ENCODE measurements at regions not wholly inside any gene's neighbourhood (a gene's known extent, or its start where the extent isn't known, plus 50 kb on each side); places are given as distances from the start of the nearest gene placed in this dataset.

DNA sequence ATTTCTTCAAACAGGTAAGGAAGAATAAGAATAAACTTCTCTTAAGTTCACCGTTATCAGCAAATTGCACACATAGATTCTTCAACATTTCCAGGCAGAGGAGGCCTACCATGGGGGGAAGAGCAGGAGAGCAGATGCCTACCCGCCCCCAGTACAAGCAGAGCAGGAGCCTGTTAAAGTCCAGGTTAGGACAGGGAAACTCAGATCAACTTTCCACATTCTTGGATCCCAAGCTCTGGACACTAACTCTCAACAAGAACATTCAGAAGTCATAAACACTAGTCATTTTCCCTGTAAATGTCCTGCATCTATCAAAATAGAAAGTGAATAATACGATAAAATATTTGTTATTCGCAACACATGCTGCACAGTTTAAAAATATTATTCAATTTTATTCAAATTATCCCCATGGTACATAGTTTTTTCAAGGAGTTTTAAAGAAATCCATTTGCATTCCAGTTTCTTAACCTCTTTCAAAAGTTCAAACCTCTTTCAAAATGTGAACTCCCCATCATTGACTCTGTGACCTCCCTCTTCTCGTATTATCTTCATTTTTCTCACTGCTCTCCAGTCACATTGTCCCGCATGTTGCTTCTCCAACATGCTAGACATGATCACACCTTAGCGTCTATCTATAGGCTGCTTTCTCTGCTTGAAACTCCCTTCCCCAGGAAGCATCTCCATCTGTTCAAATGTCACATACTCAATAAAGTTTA is 185.2 kb upstream of the NEIL3 start:
- H3K36me3 Mint-ChIP-seq: peaks cover 1 to 4% of the 10 kb centered on the region in 2 donors
- H3K4me1 Mint-ChIP-seq: no peaks in the 10 kb centered on the region
- Histone ChIP-seq H3K4me3 (ENCODE audit: low read length in 2 of 2) (no peak overlapping the region), H3K4me1 (ENCODE audit: insufficient read depth, low read length) (no peaks in the 10 kb centered on the region), H3K36me3 (ENCODE audit: insufficient read depth, low read length) (no peaks in the 10 kb centered on the region), H3K27me3 (ENCODE audit: insufficient read depth, low read length) (no peaks in the 10 kb centered on the region), H3K9me3 (ENCODE audit: control insufficient read depth in 1 of 2, low read length in 2 of 2) (no peaks in the 10 kb centered on the region), H3K27ac (ENCODE audit: low read depth, low read length) (no peak overlapping the region)
- no peak for DNase-seq
- POLR2A ChIA-PET (ENCODE audit: partially characterized antibody): no interaction called here
- intact Hi-C loops (cut with micrococcal nuclease): no loop called here
- peaks cover 2 to 23% (median 10%) of the 10 kb centered on the region in 8 donors for H3K9me3 Mint-ChIP-seq
- no peaks in the 10 kb centered on the region for H3K27me3 Mint-ChIP-seq
- no peak overlapping the region for H3K4me3 Mint-ChIP-seq
- CTCF ChIA-PET (ENCODE audit: partially characterized antibody): no interaction called here
- H3K27ac Mint-ChIP-seq: no peak overlapping the region

DNA sequence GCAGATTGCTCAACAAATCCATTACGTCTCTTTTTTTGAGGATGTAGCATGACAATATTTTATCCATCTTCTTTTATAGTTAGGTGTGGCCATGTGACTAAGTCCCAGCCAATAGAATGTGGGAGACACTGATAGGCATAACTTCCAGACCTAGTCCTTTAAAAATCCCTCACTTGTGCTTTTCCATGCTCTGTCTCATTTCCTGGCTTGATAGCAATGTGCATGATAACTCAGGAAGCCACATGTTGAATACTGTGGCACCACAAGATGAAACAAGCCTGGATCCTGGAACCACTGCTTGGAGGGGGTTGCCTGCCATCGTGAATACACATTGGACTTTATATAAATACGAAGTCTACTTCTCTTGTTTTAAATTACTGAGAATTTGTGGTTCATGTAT is 184.0 kb upstream of the NEIL3 start:
- H3K9me3 Mint-ChIP-seq: peaks cover 5 to 17% (median 11%) of the 10 kb centered on the region in 8 donors
- Histone ChIP-seq H3K9me3 (ENCODE audit: control insufficient read depth in 1 of 2, low read length in 2 of 2) (no peaks in the 10 kb centered on the region), H3K36me3 (ENCODE audit: insufficient read depth, low read length) (no peaks in the 10 kb centered on the region), H3K27ac (ENCODE audit: low read depth, low read length) (no peak overlapping the region), H3K27me3 (ENCODE audit: insufficient read depth, low read length) (no peaks in the 10 kb centered on the region), H3K4me3 (ENCODE audit: low read length in 2 of 2) (no peak overlapping the region), H3K4me1 (ENCODE audit: insufficient read depth, low read length) (no peaks in the 10 kb centered on the region)
- CTCF ChIA-PET (ENCODE audit: partially characterized antibody): no interaction called here
- H3K27ac Mint-ChIP-seq: no peak overlapping the region
- DNase-seq: no peak
- no peak overlapping the region for H3K4me3 Mint-ChIP-seq
- intact Hi-C loops (cut with micrococcal nuclease): no loop called here
- peaks cover 3 to 4% of the 10 kb centered on the region in 2 donors for H3K36me3 Mint-ChIP-seq
- H3K4me1 Mint-ChIP-seq: no peaks in the 10 kb centered on the region
- POLR2A ChIA-PET (ENCODE audit: partially characterized antibody): no interaction called here
- H3K27me3 Mint-ChIP-seq: no peaks in the 10 kb centered on the region

DNA sequence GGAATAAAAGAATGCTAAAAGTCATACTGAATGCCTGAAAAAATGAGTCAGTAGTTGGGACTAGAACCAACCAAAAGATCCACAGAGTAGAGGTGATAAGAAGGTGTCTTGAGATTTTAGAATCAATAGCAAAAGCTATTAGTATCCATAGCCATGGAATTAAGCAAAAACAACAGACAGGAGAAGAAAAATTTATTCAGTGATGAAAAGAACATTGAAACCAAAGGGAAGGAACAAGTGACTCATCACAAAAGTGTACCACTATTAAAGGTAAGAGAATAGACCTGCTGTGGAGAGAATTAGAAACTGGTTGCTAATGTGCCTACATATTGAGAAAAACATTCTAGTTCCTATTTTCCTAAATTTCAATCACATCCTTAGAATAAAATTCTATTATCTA is 182.0 kb upstream of the NEIL3 start:
- Mint-ChIP-seq H3K27me3 (no peaks in the 10 kb centered on the region), H3K4me1 (no peaks in the 10 kb centered on the region), H3K4me3 (no peak overlapping the region), H3K27ac (no peak overlapping the region), H3K36me3 (peaks cover 3 to 4% of the 10 kb centered on the region in 2 donors), H3K9me3 (peaks cover 3 to 19% (median 12%) of the 10 kb centered on the region in 8 donors)
- intact Hi-C loops (cut with micrococcal nuclease): no loop called here
- H3K36me3 ChIP-seq (ENCODE audit: insufficient read depth, low read length): no peaks in the 10 kb centered on the region
- POLR2A ChIA-PET (ENCODE audit: partially characterized antibody): no interaction called here
- H3K4me3 ChIP-seq (ENCODE audit: low read length in 2 of 2): no peak overlapping the region
- H3K27me3 ChIP-seq (ENCODE audit: insufficient read depth, low read length): no peaks in the 10 kb centered on the region
- H3K9me3 ChIP-seq (ENCODE audit: control insufficient read depth in 1 of 2, low read length in 2 of 2): no peaks in the 10 kb centered on the region
- CTCF ChIA-PET (ENCODE audit: partially characterized antibody): no interaction called here
- no peaks in the 10 kb centered on the region for H3K4me1 ChIP-seq (ENCODE audit: insufficient read depth, low read length)
- no peak for DNase-seq
- H3K27ac ChIP-seq (ENCODE audit: low read depth, low read length): no peak overlapping the region

DNA sequence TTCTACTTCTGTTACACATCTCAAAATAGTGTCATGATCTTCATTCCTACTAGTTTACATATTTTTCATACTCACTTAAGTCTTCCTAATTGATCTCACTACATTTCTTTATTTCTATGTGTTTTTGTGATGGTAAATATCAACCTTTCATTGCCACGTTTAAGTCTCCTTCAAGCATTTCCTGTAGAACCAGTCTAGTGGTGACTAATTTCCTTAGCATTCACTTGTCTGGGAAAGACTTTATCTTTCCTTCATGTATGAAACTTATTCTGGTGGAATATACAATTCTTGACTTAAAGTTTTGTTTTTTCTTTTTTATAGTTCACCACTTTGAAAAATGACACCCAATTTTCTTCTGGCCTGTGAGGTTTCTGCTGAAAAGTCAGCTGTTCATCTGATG is 181.4 kb upstream of the NEIL3 start:
- Mint-ChIP-seq H3K27ac (no peak overlapping the region), H3K36me3 (peaks cover 3 to 4% of the 10 kb centered on the region in 2 donors), H3K9me3 (peaks cover 3 to 19% (median 12%) of the 10 kb centered on the region in 8 donors), H3K27me3 (no peaks in the 10 kb centered on the region), H3K4me1 (no peaks in the 10 kb centered on the region), H3K4me3 (no peak overlapping the region)
- no peak for DNase-seq
- ChIA-PET POLR2A (ENCODE audit: partially characterized antibody) (no interaction called here), CTCF (ENCODE audit: partially characterized antibody) (no interaction called here)
- no peaks in the 10 kb centered on the region for H3K9me3 ChIP-seq (ENCODE audit: control insufficient read depth in 1 of 2, low read length in 2 of 2)
- intact Hi-C loops (cut with micrococcal nuclease): no loop called here
- H3K27me3 ChIP-seq (ENCODE audit: insufficient read depth, low read length): no peaks in the 10 kb centered on the region
- no peaks in the 10 kb centered on the region for H3K36me3 ChIP-seq (ENCODE audit: insufficient read depth, low read length)
- no peak overlapping the region for H3K4me3 ChIP-seq (ENCODE audit: low read length in 2 of 2)
- no peak overlapping the region for H3K27ac ChIP-seq (ENCODE audit: low read depth, low read length)
- no peaks in the 10 kb centered on the region for H3K4me1 ChIP-seq (ENCODE audit: insufficient read depth, low read length)

DNA sequence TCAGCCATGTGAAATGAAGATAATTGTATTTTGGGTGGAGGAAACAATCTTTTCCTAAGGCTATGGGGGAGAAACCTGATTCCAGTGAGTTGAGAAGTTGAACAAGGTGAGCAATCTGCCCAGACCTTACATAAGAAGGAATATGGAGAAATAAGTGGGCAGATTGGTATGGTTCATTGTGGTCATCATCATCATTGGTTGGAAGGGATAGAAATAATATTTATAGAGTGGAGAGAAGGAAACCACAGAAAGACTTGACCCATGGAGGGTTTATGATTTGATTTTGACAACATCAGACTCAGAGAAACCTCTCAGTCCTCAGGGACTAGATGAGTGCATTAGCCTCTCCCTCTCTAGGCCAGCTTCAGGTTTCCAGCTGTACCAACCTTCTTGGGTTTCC is 177.9 kb upstream of the NEIL3 start:
- POLR2A ChIA-PET (ENCODE audit: partially characterized antibody): no interaction called here
- Histone ChIP-seq H3K4me3 (ENCODE audit: low read length in 2 of 2) (no peak overlapping the region), H3K27me3 (ENCODE audit: insufficient read depth, low read length) (no peaks in the 10 kb centered on the region), H3K36me3 (ENCODE audit: insufficient read depth, low read length) (no peaks in the 10 kb centered on the region), H3K4me1 (ENCODE audit: insufficient read depth, low read length) (no peaks in the 10 kb centered on the region), H3K27ac (ENCODE audit: low read depth, low read length) (no peak overlapping the region), H3K9me3 (ENCODE audit: control insufficient read depth in 1 of 2, low read length in 2 of 2) (no peaks in the 10 kb centered on the region)
- H3K27ac Mint-ChIP-seq: no peak overlapping the region
- peaks cover 3 to 4% of the 10 kb centered on the region in 2 donors for H3K36me3 Mint-ChIP-seq
- peaks cover 3 to 20% (median 12%) of the 10 kb centered on the region in 8 donors for H3K9me3 Mint-ChIP-seq
- no peak overlapping the region for H3K4me3 Mint-ChIP-seq
- intact Hi-C loops (cut with micrococcal nuclease): no loop called here
- DNase-seq: no peak
- CTCF ChIA-PET (ENCODE audit: partially characterized antibody): interaction anchor here (1.1 kb wide), 1 partner anchor 17 kb away, joined by 3 read pairs; no protein-coding TSS in a partner anchor
- no peaks in the 10 kb centered on the region for H3K4me1 Mint-ChIP-seq
- peaks cover 0 to 2% of the 10 kb centered on the region in 2 donors for H3K27me3 Mint-ChIP-seq

DNA sequence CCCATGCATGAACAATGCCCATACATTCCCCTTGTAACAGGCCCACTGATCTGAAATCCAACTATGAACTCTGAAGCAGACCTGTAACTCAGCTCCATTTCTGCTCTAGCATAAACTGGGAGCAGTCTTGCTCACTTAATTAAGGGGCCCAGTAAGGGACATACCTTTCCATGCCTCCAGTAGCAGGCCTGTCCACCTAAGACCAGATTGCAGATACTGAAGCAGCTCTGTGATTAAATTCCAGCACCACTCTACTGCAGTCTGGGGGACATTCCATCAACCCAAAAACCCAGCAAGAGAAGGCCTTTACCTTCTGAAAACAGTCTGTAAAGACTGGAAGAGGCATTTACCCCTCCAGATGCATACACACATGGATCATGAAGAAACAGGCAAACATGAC is 162.0 kb upstream of the NEIL3 start:
- ChIA-PET CTCF (ENCODE audit: partially characterized antibody) (interaction anchor here (0.6 to 1.5 kb wide), 2 partner anchors 15 to 1667 kb away, joined by 3 read pairs; no protein-coding TSS in a partner anchor), POLR2A (ENCODE audit: partially characterized antibody) (no interaction called here)
- H3K4me3 ChIP-seq (ENCODE audit: low read length in 2 of 2): no peak overlapping the region
- Mint-ChIP-seq H3K9me3 (peaks cover 0 to 10% (median 0%) of the 10 kb centered on the region in 8 donors), H3K4me1 (peaks cover 0 to 1% (median 0%) of the 10 kb centered on the region in 4 donors), H3K27ac (no peak overlapping the region), H3K27me3 (peaks cover 0 to 2% of the 10 kb centered on the region in 2 donors), H3K36me3 (no peaks in the 10 kb centered on the region), H3K4me3 (no peak overlapping the region)
- no peaks in the 10 kb centered on the region for H3K4me1 ChIP-seq (ENCODE audit: insufficient read depth, low read length)
- H3K27me3 ChIP-seq (ENCODE audit: insufficient read depth, low read length): no peaks in the 10 kb centered on the region
- DNase-seq: no peak
- no peaks in the 10 kb centered on the region for H3K9me3 ChIP-seq (ENCODE audit: control insufficient read depth in 1 of 2, low read length in 2 of 2)
- no peaks in the 10 kb centered on the region for H3K36me3 ChIP-seq (ENCODE audit: insufficient read depth, low read length)
- intact Hi-C loops (cut with micrococcal nuclease): no loop called here
- H3K27ac ChIP-seq (ENCODE audit: low read depth, low read length): no peak overlapping the region

DNA sequence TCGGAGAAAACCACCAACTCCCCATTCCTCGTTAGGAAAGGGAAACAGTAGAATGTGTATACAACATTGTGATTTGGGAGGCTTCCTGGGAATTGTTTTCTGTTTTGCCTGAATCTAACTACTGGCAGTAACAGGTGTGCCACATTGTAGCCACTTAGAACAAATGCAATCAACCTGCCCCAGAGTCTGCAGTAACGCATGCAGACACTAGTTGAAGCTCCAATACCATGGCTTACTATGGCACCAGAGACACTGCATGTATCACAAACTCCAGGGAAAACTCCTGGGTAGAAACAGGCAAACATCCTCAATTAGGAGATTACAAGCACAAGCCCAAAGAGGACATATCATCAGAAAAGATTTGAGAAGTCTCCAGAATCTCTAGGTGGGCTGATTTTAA is 154.2 kb upstream of the NEIL3 start:
- Mint-ChIP-seq H3K4me3 (no peak overlapping the region), H3K9me3 (peaks cover 0 to 5% (median 0%) of the 10 kb centered on the region in 8 donors), H3K27me3 (peaks cover 0 to 2% of the 10 kb centered on the region in 2 donors), H3K36me3 (no peaks in the 10 kb centered on the region), H3K27ac (no peak overlapping the region), H3K4me1 (no peaks in the 10 kb centered on the region)
- no peak overlapping the region for H3K4me3 ChIP-seq (ENCODE audit: low read length in 2 of 2)
- no peaks in the 10 kb centered on the region for H3K4me1 ChIP-seq (ENCODE audit: insufficient read depth, low read length)
- H3K36me3 ChIP-seq (ENCODE audit: insufficient read depth, low read length): no peaks in the 10 kb centered on the region
- ChIA-PET POLR2A (ENCODE audit: partially characterized antibody) (no interaction called here), CTCF (ENCODE audit: partially characterized antibody) (no interaction called here)
- H3K27me3 ChIP-seq (ENCODE audit: insufficient read depth, low read length): no peaks in the 10 kb centered on the region
- no peak overlapping the region for H3K27ac ChIP-seq (ENCODE audit: low read depth, low read length)
- DNase-seq: no peak
- H3K9me3 ChIP-seq (ENCODE audit: control insufficient read depth in 1 of 2, low read length in 2 of 2): no peaks in the 10 kb centered on the region
- intact Hi-C loops (cut with micrococcal nuclease): no loop called here
